ENCODE measurements at regions not wholly inside any gene's neighbourhood (a gene's known extent, or its start where the extent isn't known, plus 50 kb on each side); places are given as distances from the start of the nearest gene placed in this dataset.
A peak's percentile ranks its signal among the peaks of the same experiment; 100 is the strongest.

DNA sequence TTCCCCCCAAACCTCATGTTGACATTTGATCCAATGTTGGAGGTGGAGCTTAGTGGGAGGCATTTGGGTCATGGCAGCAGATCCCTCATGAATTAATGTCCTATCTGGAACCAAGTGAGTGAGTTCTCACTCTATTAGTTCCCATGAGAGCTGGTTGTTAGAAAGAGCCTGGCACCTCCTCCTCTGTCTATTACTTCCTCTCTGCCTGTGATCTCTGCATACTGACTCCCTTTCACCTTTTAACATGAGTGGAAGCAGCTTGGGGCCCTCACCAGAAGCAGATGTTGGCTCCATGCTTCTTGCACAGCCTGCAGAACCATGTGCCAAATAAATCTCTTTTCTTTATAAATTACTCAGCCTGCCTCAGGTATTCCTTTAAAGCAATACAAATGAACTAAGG is 127.3 kb upstream of the RALGAPA2 start:
- Histone ChIP-seq H3K27me3 (no peaks in the 10 kb centered on the region), H3K4me3 (no peak overlapping the region), H3K9me3 (no peaks in the 10 kb centered on the region), H3K4me1 (no peaks in the 10 kb centered on the region), H3K36me3 (no peaks in the 10 kb centered on the region), H3K27ac (no peak overlapping the region)
- no peak for ATAC-seq
- TF ChIP-seq, protein P1, sequence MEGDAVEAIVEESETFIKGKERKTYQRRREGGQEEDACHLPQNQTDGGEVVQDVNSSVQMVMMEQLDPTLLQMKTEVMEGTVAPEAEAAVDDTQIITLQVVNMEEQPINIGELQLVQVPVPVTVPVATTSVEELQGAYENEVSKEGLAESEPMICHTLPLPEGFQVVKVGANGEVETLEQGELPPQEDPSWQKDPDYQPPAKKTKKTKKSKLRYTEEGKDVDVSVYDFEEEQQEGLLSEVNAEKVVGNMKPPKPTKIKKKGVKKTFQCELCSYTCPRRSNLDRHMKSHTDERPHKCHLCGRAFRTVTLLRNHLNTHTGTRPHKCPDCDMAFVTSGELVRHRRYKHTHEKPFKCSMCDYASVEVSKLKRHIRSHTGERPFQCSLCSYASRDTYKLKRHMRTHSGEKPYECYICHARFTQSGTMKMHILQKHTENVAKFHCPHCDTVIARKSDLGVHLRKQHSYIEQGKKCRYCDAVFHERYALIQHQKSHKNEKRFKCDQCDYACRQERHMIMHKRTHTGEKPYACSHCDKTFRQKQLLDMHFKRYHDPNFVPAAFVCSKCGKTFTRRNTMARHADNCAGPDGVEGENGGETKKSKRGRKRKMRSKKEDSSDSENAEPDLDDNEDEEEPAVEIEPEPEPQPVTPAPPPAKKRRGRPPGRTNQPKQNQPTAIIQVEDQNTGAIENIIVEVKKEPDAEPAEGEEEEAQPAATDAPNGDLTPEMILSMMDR (IDR thresholded peaks at IDR 0.05): no peak
- intact Hi-C loops (cut with DNase I): no loop called here
- no peak for DNase-seq

GRCh38 chr20:20837574-20838021 is 125.2 kb upstream of the RALGAPA2 start:
- DNase-seq: peak; percentile 74
- H3K9me3 ChIP-seq: no peaks in the 10 kb centered on the region
- ATAC-seq: peak; percentile 80
- H3K4me3 ChIP-seq: no peak overlapping the region
- intact Hi-C loops (cut with DNase I): no loop called here
- H3K4me1 ChIP-seq: no peaks in the 10 kb centered on the region
- peaks cover 4% of the 10 kb centered on the region for H3K27me3 ChIP-seq
- TF ChIP-seq, protein P1 (IDR thresholded peaks at IDR 0.05): peak; percentile 71
- H3K27ac ChIP-seq: no peak overlapping the region
- no peaks in the 10 kb centered on the region for H3K36me3 ChIP-seq

DNA sequence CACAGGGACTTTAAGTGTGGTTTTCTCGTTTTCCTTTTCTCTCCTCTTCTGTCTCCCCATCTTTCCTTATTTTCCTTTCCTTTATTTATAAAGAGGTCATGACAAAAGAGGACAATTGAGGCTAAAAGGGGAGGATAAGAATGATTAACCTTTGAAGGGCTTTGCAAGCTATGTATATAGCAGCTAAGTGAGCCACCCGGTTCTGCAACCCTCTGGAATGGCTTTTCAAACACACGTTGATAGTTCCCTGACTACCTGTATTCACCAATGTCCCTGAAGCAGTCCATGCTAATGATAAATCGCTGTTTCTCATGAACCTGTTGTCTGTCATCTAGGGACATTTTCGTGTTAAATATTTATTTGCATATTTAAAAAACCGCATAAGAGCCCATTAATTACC is 124.4 kb upstream of the RALGAPA2 start:
- Histone ChIP-seq H3K9me3 (no peaks in the 10 kb centered on the region), H3K4me3 (no peak overlapping the region), H3K27me3 (peaks cover 4% of the 10 kb centered on the region), H3K4me1 (no peaks in the 10 kb centered on the region), H3K36me3 (no peaks in the 10 kb centered on the region), H3K27ac (no peak overlapping the region)
- DNase-seq: no peak
- TF ChIP-seq, protein P1 (IDR thresholded peaks at IDR 0.05): no peak
- ATAC-seq: no peak
- intact Hi-C loops (cut with DNase I): no loop called here

DNA sequence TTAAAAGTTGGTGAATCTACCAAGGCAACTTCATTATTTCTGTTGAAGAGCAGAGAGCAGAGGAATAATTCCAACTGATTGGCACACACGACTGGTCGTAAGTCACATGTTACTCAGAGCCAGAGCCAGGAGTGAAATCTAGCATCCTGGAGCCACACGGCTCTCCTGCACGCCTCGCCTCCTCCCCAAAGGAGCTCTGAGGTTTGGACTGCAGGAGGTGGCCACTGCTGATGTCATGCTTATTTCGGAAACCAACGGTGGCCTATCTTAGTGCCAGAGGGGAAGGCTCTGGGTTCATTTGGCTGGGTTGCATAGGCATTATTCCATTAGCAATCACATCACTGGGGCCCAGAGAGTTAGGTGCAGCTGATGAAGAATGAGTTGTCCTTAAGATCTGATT is 123.5 kb upstream of the RALGAPA2 start:
- no peaks in the 10 kb centered on the region for H3K9me3 ChIP-seq
- no peaks in the 10 kb centered on the region for H3K36me3 ChIP-seq
- H3K4me3 ChIP-seq: no peak overlapping the region
- no peak for DNase-seq
- intact Hi-C loops (cut with DNase I): no loop called here
- H3K27me3 ChIP-seq: peaks cover 4% of the 10 kb centered on the region
- ATAC-seq: no peak
- no peaks in the 10 kb centered on the region for H3K4me1 ChIP-seq
- H3K27ac ChIP-seq: no peak overlapping the region
- TF ChIP-seq, protein P1 (IDR thresholded peaks at IDR 0.05): no peak

GRCh38 chr20:20834008-20834407 is 121.6 kb upstream of the RALGAPA2 start:
- H3K27me3 ChIP-seq: peaks cover 4% of the 10 kb centered on the region
- DNase-seq: no peak
- no peak for ATAC-seq
- TF ChIP-seq, protein P1 (IDR thresholded peaks at IDR 0.05): no peak
- H3K9me3 ChIP-seq: no peaks in the 10 kb centered on the region
- H3K4me1 ChIP-seq: no peaks in the 10 kb centered on the region
- intact Hi-C loops (cut with DNase I): no loop called here
- H3K4me3 ChIP-seq: no peak overlapping the region
- H3K36me3 ChIP-seq: no peaks in the 10 kb centered on the region
- no peak overlapping the region for H3K27ac ChIP-seq

GRCh38 chr20:20832715-20833114 is 120.3 kb upstream of the RALGAPA2 start:
- Histone ChIP-seq H3K9me3 (no peaks in the 10 kb centered on the region), H3K4me1 (no peaks in the 10 kb centered on the region), H3K36me3 (no peaks in the 10 kb centered on the region), H3K27me3 (peaks cover 4% of the 10 kb centered on the region), H3K27ac (no peak overlapping the region), H3K4me3 (no peak overlapping the region)
- TF ChIP-seq, protein P1 (IDR thresholded peaks at IDR 0.05): no peak
- intact Hi-C loops (cut with DNase I): no loop called here
- DNase-seq (no peak), ATAC-seq (no peak)

Measured in upper lobe of right lung (tissue), 1 donor.